Liver (tissue), 8 donors: ENCODE measurements at regions not wholly inside any gene's neighbourhood (a gene's known extent, or its start where the extent isn't known, plus 50 kb on each side); places are given as distances from the start of the nearest gene placed in this dataset.

Experiments used
- DNase-seq: peaks from one replicate; pipeline ENCODE4 v3.0.0-alpha.2; 2017; ENCODE audit warnings: low spot score
- H3K27ac ChIP-seq, 2 donors: one replicate each; pipeline ENCODE4 v1.7.0; 2013; ENCODE audit warnings: inconsistent platforms in 2 of 2, low read length in 2 of 2, control low read depth in 1 of 2, low read depth in 1 of 2, mild to moderate bottlenecking in 1 of 2
- H3K27me3 ChIP-seq, 4 donors: one replicate each; pipeline versions ENCODE4 v1.6.1 to v1.7.0; 2013; ENCODE audit warnings: low read length in 3 of 4, inconsistent platforms in 1 of 4, mild to moderate bottlenecking in 1 of 4, moderate library complexity in 1 of 4; ENCODE audit not compliant: control insufficient read depth in 4 of 4, insufficient read depth in 4 of 4
- H3K36me3 ChIP-seq, 4 donors: one replicate each; pipeline versions ENCODE4 v1.6.1 to v1.7.0; 2013; ENCODE audit warnings: low read length in 3 of 4, mild to moderate bottlenecking in 3 of 4, low read depth in 1 of 4, moderate library complexity in 1 of 4; ENCODE audit not compliant: control insufficient read depth in 4 of 4, insufficient read depth in 3 of 4
- H3K4me1 ChIP-seq, 4 donors: one replicate each; pipeline versions ENCODE4 v1.6.1 to v1.7.0; 2013; ENCODE audit warnings: low read length in 3 of 4, mild to moderate bottlenecking in 3 of 4, moderate library complexity in 1 of 4; ENCODE audit not compliant: control insufficient read depth in 4 of 4, insufficient read depth in 4 of 4
- H3K4me3 ChIP-seq, 3 donors: one replicate each; pipeline versions ENCODE4 v1.6.1 to v1.7.0; 2013; ENCODE audit warnings: low read length in 3 of 3, control low read depth in 1 of 3, low read depth in 1 of 3, mild to moderate bottlenecking in 1 of 3
- H3K9ac ChIP-seq, 2 donors: one replicate each; pipeline ENCODE4 v1.7.0; 2013; ENCODE audit warnings: low read length in 2 of 2, mild to moderate bottlenecking in 2 of 2, moderate library complexity in 2 of 2, control low read depth in 1 of 2, low read depth in 1 of 2
- H3K9me3 ChIP-seq, 4 donors: one replicate each; pipeline versions ENCODE4 v1.6.1 to v1.7.0; 2013; ENCODE audit warnings: low read length in 3 of 4; ENCODE audit not compliant: control insufficient read depth in 4 of 4
- EGR1 ChIP-seq, 2 donors: IDR thresholded peaks; 2 replicates each; pipeline ENCODE4 v1.6.1; 2016 to 2018; ENCODE audit warnings: antibody characterized with exemption in 2 of 2, low read depth in 2 of 2
- FOXA1 ChIP-seq: IDR thresholded peaks from 2 replicates; pipeline ENCODE4 v1.6.1; 2016; ENCODE audit warnings: antibody characterized with exemption
- FOXA2 ChIP-seq: IDR thresholded peaks from 2 replicates; pipeline ENCODE4 v1.6.1; 2016; ENCODE audit warnings: antibody characterized with exemption
- GABPA ChIP-seq, 2 donors: IDR thresholded peaks in 1 of 2; conservative IDR thresholded peaks in 1 of 2; 2 replicates each; pipeline ENCODE4 v1.6.1; 2016; ENCODE audit warnings: antibody characterized with exemption in 2 of 2, mild to moderate bottlenecking in 1 of 2, moderate library complexity in 1 of 2
- JUND ChIP-seq, 2 donors: IDR thresholded peaks; 2 replicates each; pipeline ENCODE4 v1.6.1; 2016; ENCODE audit warnings: antibody characterized with exemption in 2 of 2
- NR2F2 ChIP-seq: IDR thresholded peaks from 2 replicates; pipeline ENCODE4 v1.6.1; 2016; ENCODE audit warnings: antibody characterized with exemption
- RAD21 ChIP-seq, 2 donors: IDR thresholded peaks; 2 replicates each; pipeline ENCODE4 v1.6.1; 2016; ENCODE audit warnings: antibody characterized with exemption in 2 of 2, mild to moderate bottlenecking in 2 of 2
- SP1 ChIP-seq: IDR thresholded peaks from 2 replicates; pipeline ENCODE4 v1.6.1; 2018; ENCODE audit warnings: antibody characterized with exemption, mild to moderate bottlenecking
- TAF1 ChIP-seq: conservative IDR thresholded peaks from 2 replicates; pipeline ENCODE4 v1.6.1; 2016; ENCODE audit warnings: antibody characterized with exemption, mild to moderate bottlenecking
- YY1 ChIP-seq: IDR thresholded peaks from 2 replicates; pipeline ENCODE4 v1.6.1; 2016; ENCODE audit warnings: antibody characterized with exemption, mild to moderate bottlenecking
- WGBS: extraction: QIAGEN DNeasy Blood & Tissue Kit; methylation state at CpG from one replicate; pipeline ENCODE4 v1.1.7; 2013; 5-methylcytosine and 5-hydroxymethylcytosine counted together
- TF ChIP-seq, protein P1 (sequence below): IDR thresholded peaks from 2 replicates; pipeline ENCODE4 v1.6.1; 2016; ENCODE audit warnings: antibody characterized with exemption, mild to moderate bottlenecking
- TF ChIP-seq, protein P2 (sequence below): IDR thresholded peaks from 2 replicates; pipeline ENCODE4 v1.6.1; 2016; ENCODE audit warnings: antibody characterized with exemption
- TF ChIP-seq, protein P3 (sequence below): fragments of 150-350 bp; IDR thresholded peaks from 2 replicates; pipeline ENCODE4 v1.5.1; 2017; ENCODE audit warnings: improper control_type of control experiment, low read depth, low read length; ENCODE audit not compliant: missing input control
- TF ChIP-seq, protein P4 (sequence below): IDR thresholded peaks from 2 replicates; pipeline ENCODE4 v1.6.1; 2016; ENCODE audit warnings: antibody characterized with exemption
- donor health status: healthy.
- donor health status: healthy.
- donor health status: healthy.
- donor health status: healthy.
- donor health status: healthy.

GRCh38 chr10:126776168-126776567, 105.7 kb upstream of the C10orf90 start:
- TF ChIP-seq, protein P1, sequence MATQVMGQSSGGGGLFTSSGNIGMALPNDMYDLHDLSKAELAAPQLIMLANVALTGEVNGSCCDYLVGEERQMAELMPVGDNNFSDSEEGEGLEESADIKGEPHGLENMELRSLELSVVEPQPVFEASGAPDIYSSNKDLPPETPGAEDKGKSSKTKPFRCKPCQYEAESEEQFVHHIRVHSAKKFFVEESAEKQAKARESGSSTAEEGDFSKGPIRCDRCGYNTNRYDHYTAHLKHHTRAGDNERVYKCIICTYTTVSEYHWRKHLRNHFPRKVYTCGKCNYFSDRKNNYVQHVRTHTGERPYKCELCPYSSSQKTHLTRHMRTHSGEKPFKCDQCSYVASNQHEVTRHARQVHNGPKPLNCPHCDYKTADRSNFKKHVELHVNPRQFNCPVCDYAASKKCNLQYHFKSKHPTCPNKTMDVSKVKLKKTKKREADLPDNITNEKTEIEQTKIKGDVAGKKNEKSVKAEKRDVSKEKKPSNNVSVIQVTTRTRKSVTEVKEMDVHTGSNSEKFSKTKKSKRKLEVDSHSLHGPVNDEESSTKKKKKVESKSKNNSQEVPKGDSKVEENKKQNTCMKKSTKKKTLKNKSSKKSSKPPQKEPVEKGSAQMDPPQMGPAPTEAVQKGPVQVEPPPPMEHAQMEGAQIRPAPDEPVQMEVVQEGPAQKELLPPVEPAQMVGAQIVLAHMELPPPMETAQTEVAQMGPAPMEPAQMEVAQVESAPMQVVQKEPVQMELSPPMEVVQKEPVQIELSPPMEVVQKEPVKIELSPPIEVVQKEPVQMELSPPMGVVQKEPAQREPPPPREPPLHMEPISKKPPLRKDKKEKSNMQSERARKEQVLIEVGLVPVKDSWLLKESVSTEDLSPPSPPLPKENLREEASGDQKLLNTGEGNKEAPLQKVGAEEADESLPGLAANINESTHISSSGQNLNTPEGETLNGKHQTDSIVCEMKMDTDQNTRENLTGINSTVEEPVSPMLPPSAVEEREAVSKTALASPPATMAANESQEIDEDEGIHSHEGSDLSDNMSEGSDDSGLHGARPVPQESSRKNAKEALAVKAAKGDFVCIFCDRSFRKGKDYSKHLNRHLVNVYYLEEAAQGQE = no peak
- TF ChIP-seq FOXA2 (no peak), NR2F2 (no peak), RAD21 (IDR thresholded peaks at IDR 0.05) (no peak), GABPA (IDR thresholded peaks at IDR 0.05 in 1 of 2, conservative IDR thresholded peaks at IDR 0.05 in 1 of 2) (no peak), TAF1 (no peak), YY1 (no peak)
- TF ChIP-seq, protein P2, sequence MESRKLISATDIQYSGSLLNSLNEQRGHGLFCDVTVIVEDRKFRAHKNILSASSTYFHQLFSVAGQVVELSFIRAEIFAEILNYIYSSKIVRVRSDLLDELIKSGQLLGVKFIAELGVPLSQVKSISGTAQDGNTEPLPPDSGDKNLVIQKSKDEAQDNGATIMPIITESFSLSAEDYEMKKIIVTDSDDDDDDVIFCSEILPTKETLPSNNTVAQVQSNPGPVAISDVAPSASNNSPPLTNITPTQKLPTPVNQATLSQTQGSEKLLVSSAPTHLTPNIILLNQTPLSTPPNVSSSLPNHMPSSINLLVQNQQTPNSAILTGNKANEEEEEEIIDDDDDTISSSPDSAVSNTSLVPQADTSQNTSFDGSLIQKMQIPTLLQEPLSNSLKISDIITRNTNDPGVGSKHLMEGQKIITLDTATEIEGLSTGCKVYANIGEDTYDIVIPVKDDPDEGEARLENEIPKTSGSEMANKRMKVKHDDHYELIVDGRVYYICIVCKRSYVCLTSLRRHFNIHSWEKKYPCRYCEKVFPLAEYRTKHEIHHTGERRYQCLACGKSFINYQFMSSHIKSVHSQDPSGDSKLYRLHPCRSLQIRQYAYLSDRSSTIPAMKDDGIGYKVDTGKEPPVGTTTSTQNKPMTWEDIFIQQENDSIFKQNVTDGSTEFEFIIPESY = no peak
- H3K9ac ChIP-seq = no peak overlapping the region
- H3K4me1 ChIP-seq = no peaks in the 10 kb centered on the region
- peaks cover 0 to 4% (median 0%) of the 10 kb centered on the region in 4 donors for H3K27me3 ChIP-seq
- no peaks in the 10 kb centered on the region for H3K36me3 ChIP-seq
- no peak overlapping the region for H3K4me3 ChIP-seq
- no peak for DNase-seq
- 62% methylated on average over 1 of the region's 1 CpG for WGBS
- H3K27ac ChIP-seq = no peak overlapping the region
- H3K9me3 ChIP-seq = no peaks in the 10 kb centered on the region

- Histone ChIP-seq H3K4me3 (no peak overlapping the region), H3K27me3 (peaks cover 0 to 4% (median 0%) of the 10 kb centered on the region in 4 donors), H3K27ac (no peak overlapping the region), H3K4me1 (no peaks in the 10 kb centered on the region), H3K9me3 (no peaks in the 10 kb centered on the region), H3K36me3 (no peaks in the 10 kb centered on the region), H3K9ac (no peak overlapping the region)
- TF ChIP-seq JUND (IDR thresholded peaks at IDR 0.05) (no peak), RAD21 (IDR thresholded peaks at IDR 0.05) (no peak), YY1 (no peak), EGR1 (IDR thresholded peaks at IDR 0.05; ENCODE audit: low read depth in 2 of 2) (no peak), FOXA1 (no peak), FOXA2 (no peak), TAF1 (no peak), SP1 (no peak), GABPA (IDR thresholded peaks at IDR 0.05 in 1 of 2, conservative IDR thresholded peaks at IDR 0.05 in 1 of 2) (no peak)
- TF ChIP-seq, protein P1 = no peak
- TF ChIP-seq, protein P3, sequence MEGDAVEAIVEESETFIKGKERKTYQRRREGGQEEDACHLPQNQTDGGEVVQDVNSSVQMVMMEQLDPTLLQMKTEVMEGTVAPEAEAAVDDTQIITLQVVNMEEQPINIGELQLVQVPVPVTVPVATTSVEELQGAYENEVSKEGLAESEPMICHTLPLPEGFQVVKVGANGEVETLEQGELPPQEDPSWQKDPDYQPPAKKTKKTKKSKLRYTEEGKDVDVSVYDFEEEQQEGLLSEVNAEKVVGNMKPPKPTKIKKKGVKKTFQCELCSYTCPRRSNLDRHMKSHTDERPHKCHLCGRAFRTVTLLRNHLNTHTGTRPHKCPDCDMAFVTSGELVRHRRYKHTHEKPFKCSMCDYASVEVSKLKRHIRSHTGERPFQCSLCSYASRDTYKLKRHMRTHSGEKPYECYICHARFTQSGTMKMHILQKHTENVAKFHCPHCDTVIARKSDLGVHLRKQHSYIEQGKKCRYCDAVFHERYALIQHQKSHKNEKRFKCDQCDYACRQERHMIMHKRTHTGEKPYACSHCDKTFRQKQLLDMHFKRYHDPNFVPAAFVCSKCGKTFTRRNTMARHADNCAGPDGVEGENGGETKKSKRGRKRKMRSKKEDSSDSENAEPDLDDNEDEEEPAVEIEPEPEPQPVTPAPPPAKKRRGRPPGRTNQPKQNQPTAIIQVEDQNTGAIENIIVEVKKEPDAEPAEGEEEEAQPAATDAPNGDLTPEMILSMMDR = no peak
- TF ChIP-seq, protein P4, sequence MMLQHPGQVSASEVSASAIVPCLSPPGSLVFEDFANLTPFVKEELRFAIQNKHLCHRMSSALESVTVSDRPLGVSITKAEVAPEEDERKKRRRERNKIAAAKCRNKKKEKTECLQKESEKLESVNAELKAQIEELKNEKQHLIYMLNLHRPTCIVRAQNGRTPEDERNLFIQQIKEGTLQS = no peak
- no peak for DNase-seq
- 72% methylated on average over 10 of the region's 10 CpGs for WGBS
Observed at GRCh38 chr10:126777714-126778113, 107.2 kb upstream of the C10orf90 start.
